Glutamatergic neuron (in vitro differentiated cells): ENCODE measurements at regions not wholly inside any gene's neighbourhood (a gene's known extent, or its start where the extent isn't known, plus 50 kb on each side); places are given as distances from the start of the nearest gene placed in this dataset.

Source experiments
- DNase-seq: peaks from one replicate; pipeline ENCODE4 v3.0.0; 2022
- H3K27ac Mint-ChIP-seq: one replicate; pipeline ENCODE4 v1.8.0; 2020; ENCODE audit warnings: mild to moderate bottlenecking, mixed read lengths, inconsistent platforms; ENCODE audit not compliant: unreplicated experiment
- H3K27me3 Mint-ChIP-seq: one replicate; pipeline ENCODE4 v1.8.0; 2020; ENCODE audit warnings: mild to moderate bottlenecking, moderate library complexity, mixed read lengths, inconsistent platforms; ENCODE audit not compliant: unreplicated experiment
- H3K36me3 Mint-ChIP-seq: one replicate; pipeline ENCODE4 v1.8.0; 2020; ENCODE audit warnings: mild to moderate bottlenecking, mixed read lengths, inconsistent platforms; ENCODE audit not compliant: unreplicated experiment
- H3K4me1 Mint-ChIP-seq: one replicate; pipeline ENCODE4 v1.8.0; 2020; ENCODE audit warnings: mild to moderate bottlenecking, low read depth, mixed read lengths, inconsistent platforms; ENCODE audit not compliant: unreplicated experiment
- H3K4me3 Mint-ChIP-seq: one replicate; pipeline ENCODE4 v1.8.0; 2020; ENCODE audit warnings: mild to moderate bottlenecking, mixed read lengths, inconsistent platforms; ENCODE audit not compliant: unreplicated experiment
- H3K9me3 Mint-ChIP-seq: one replicate; pipeline ENCODE4 v1.8.0; 2020; ENCODE audit warnings: mild to moderate bottlenecking, moderate library complexity, mixed read lengths, inconsistent platforms; ENCODE audit not compliant: unreplicated experiment
- CTCF ChIP-seq: fragments of 200-600 bp; sonication (generic); IDR thresholded peaks from one replicate; pipeline ENCODE4 v1.5.0; 2021; ENCODE audit not compliant: partially characterized antibody, unreplicated experiment

- no peak overlapping the region for H3K4me3 Mint-ChIP-seq
Measured at GRCh38 chr10:133028158-133028557, 59.6 kb upstream of the ADGRA1 start.

GRCh38 chr10:133027482-133027881 lies 60.2 kb upstream of the ADGRA1 start:
- no peaks in the 10 kb centered on the region for H3K36me3 Mint-ChIP-seq
- no peak for DNase-seq
- H3K27me3 Mint-ChIP-seq = peaks cover 6% of the 10 kb centered on the region
- H3K4me1 Mint-ChIP-seq = peaks cover 2% of the 10 kb centered on the region
- TF ChIP-seq CTCF = no peak
- H3K9me3 Mint-ChIP-seq = peaks cover 8% of the 10 kb centered on the region
- no peak overlapping the region for H3K27ac Mint-ChIP-seq
- no peak overlapping the region for H3K4me3 Mint-ChIP-seq

More at GRCh38 chr10:133028158-133028557, 59.6 kb upstream of the ADGRA1 start:
- no peak for DNase-seq
- H3K9me3 Mint-ChIP-seq = peaks cover 8% of the 10 kb centered on the region
- peaks cover 5% of the 10 kb centered on the region for H3K27me3 Mint-ChIP-seq
- TF ChIP-seq CTCF = no peak
- H3K27ac Mint-ChIP-seq = no peak overlapping the region
- H3K4me1 Mint-ChIP-seq = peaks cover 2% of the 10 kb centered on the region
- H3K36me3 Mint-ChIP-seq = no peaks in the 10 kb centered on the region

- no peak for TF ChIP-seq CTCF
- Mint-ChIP-seq H3K27ac (no peak overlapping the region), H3K9me3 (peaks cover 8% of the 10 kb centered on the region), H3K4me1 (peaks cover 2% of the 10 kb centered on the region), H3K36me3 (no peaks in the 10 kb centered on the region), H3K4me3 (no peak overlapping the region), H3K27me3 (peaks cover 6% of the 10 kb centered on the region)
- DNase-seq = no peak
Measured at GRCh38 chr10:133026726-133027395, 60.9 kb upstream of the ADGRA1 start.

- Mint-ChIP-seq H3K27ac (no peak overlapping the region), H3K36me3 (no peaks in the 10 kb centered on the region), H3K27me3 (peaks cover 10% of the 10 kb centered on the region), H3K9me3 (peaks cover 10% of the 10 kb centered on the region), H3K4me1 (peaks cover under 1% of the 10 kb centered on the region), H3K4me3 (no peak overlapping the region)
- TF ChIP-seq CTCF = no peak
- DNase-seq = no peak
Measured at GRCh38 chr10:133026171-133026570, 61.6 kb upstream of the ADGRA1 start.

GRCh38 chr10:133025558-133026090 lies 62.1 kb upstream of the ADGRA1 start:
- no peak overlapping the region for H3K4me3 Mint-ChIP-seq
- peak overlapping the region; percentile 38 for H3K27ac Mint-ChIP-seq
- no peaks in the 10 kb centered on the region for H3K4me1 Mint-ChIP-seq
- peaks cover 10% of the 10 kb centered on the region for H3K27me3 Mint-ChIP-seq
- DNase-seq = no peak
- no peak for TF ChIP-seq CTCF
- H3K9me3 Mint-ChIP-seq = peaks cover 10% of the 10 kb centered on the region
- H3K36me3 Mint-ChIP-seq = no peaks in the 10 kb centered on the region
